ENCODE measurements at regions not wholly inside any gene's neighbourhood (a gene's known extent, or its start where the extent isn't known, plus 50 kb on each side); places are given as distances from the start of the nearest gene placed in this dataset.
A peak's percentile ranks its signal among the peaks of the same experiment; 100 is the strongest.
"Not testable (repeated sequence)": the region's sequence is repeated elsewhere in the genome, so short reads cannot be mapped to it uniquely, and the experiment has no call there.

GRCh38 chr4:181835348-181835747, 407.9 kb upstream of the TENM3 start:
- no peak for ATAC-seq
- intact Hi-C loops (cut with DNase I), result no loop called here
- TF ChIP-seq CTCF (IDR thresholded peaks at IDR 0.05), result no peak

GRCh38 chr4:181838253-181838652, 404.9 kb upstream of the TENM3 start:
- H3K27ac ChIP-seq, result no peak overlapping the region
- no peaks in the 10 kb centered on the region for H3K4me1 ChIP-seq
- no peak overlapping the region for H3K4me3 ChIP-seq
- H3K9me3 ChIP-seq, result no peaks in the 10 kb centered on the region
- intact Hi-C loops (cut with DNase I), result no loop called here
- no peak for ATAC-seq
- DNase-seq, result no peak
- no peaks in the 10 kb centered on the region for H3K36me3 ChIP-seq
- no peaks in the 10 kb centered on the region for H3K27me3 ChIP-seq
- no peak for TF ChIP-seq CTCF (IDR thresholded peaks at IDR 0.05)

More at GRCh38 chr4:181835348-181835747, 407.9 kb upstream of the TENM3 start:
- Histone ChIP-seq H3K9me3 (no peaks in the 10 kb centered on the region), H3K27me3 (no peaks in the 10 kb centered on the region), H3K4me1 (no peaks in the 10 kb centered on the region), H3K36me3 (no peaks in the 10 kb centered on the region), H3K27ac (no peak overlapping the region), H3K4me3 (no peak overlapping the region)
- no peak for DNase-seq

- H3K27me3 ChIP-seq; H3K9me3 ChIP-seq; H3K36me3 ChIP-seq; H3K4me3 ChIP-seq; H3K27ac ChIP-seq; intact Hi-C loops (cut with DNase I); H3K4me1 ChIP-seq; ATAC-seq: not testable (repeated sequence)
- DNase-seq, result peak in 1 of 4 donors; percentile 27
Measured at GRCh38 chr4:181843797-181844196, 399.4 kb upstream of the TENM3 start.

GRCh38 chr4:181845617-181846016, 397.6 kb upstream of the TENM3 start:
- no peak overlapping the region for H3K4me3 ChIP-seq
- intact Hi-C loops (cut with DNase I), result no loop called here
- no peaks in the 10 kb centered on the region for H3K4me1 ChIP-seq
- no peak for TF ChIP-seq CTCF (IDR thresholded peaks at IDR 0.05)
- no peaks in the 10 kb centered on the region for H3K9me3 ChIP-seq
- H3K27me3 ChIP-seq, result no peaks in the 10 kb centered on the region
- no peak for DNase-seq
- no peak for ATAC-seq
- H3K27ac ChIP-seq, result no peak overlapping the region
- H3K36me3 ChIP-seq, result no peaks in the 10 kb centered on the region

GRCh38 chr4:181846934-181847333, 396.3 kb upstream of the TENM3 start:
- H3K4me3 ChIP-seq, result no peak overlapping the region
- no peaks in the 10 kb centered on the region for H3K4me1 ChIP-seq
- no peaks in the 10 kb centered on the region for H3K36me3 ChIP-seq
- intact Hi-C loops (cut with DNase I), result no loop called here
- H3K9me3 ChIP-seq, result no peaks in the 10 kb centered on the region
- no peak overlapping the region for H3K27ac ChIP-seq
- DNase-seq (no peak), ATAC-seq (no peak)
- no peak for TF ChIP-seq CTCF (IDR thresholded peaks at IDR 0.05)
- H3K27me3 ChIP-seq, result no peaks in the 10 kb centered on the region

- Histone ChIP-seq H3K27ac (no peak overlapping the region), H3K4me3 (no peak overlapping the region), H3K27me3 (no peaks in the 10 kb centered on the region), H3K9me3 (no peaks in the 10 kb centered on the region), H3K4me1 (no peaks in the 10 kb centered on the region), H3K36me3 (no peaks in the 10 kb centered on the region)
- no peak for TF ChIP-seq CTCF (IDR thresholded peaks at IDR 0.05)
- intact Hi-C loops (cut with DNase I), result no loop called here
- DNase-seq (no peak), ATAC-seq (no peak)
Measured at GRCh38 chr4:181848357-181848756, 394.8 kb upstream of the TENM3 start.
